GM23248 (cell line): ENCODE measurements at regions not wholly inside any gene's neighbourhood (a gene's known extent, or its start where the extent isn't known, plus 50 kb on each side); places are given as distances from the start of the nearest gene placed in this dataset.

ENCODE experiments used
- DNase-seq: peaks from one replicate; pipeline ENCODE4 v3.0.0-alpha.2; 2015
- H2AFZ ChIP-seq: fragments of 200-600 bp; sonication (generic); 2 replicates; pipeline ENCODE4 v1.6.1; 2016; ENCODE audit warnings: antibody characterized with exemption
- H3F3A ChIP-seq: fragments of 200-600 bp; sonication (generic); 2 replicates; pipeline ENCODE4 v1.6.1; 2016; ENCODE audit warnings: mild to moderate bottlenecking, antibody characterized with exemption, mixed run types; ENCODE audit not compliant: insufficient read depth
- H3K27ac ChIP-seq: fragments of 200-600 bp; sonication (generic); 2 replicates; pipeline ENCODE4 v1.5.1; 2016; ENCODE audit warnings: mild to moderate bottlenecking
- H3K27me3 ChIP-seq: fragments of 200-600 bp; sonication (generic); replicated peaks from 2 replicates; pipeline ENCODE4 v1.6.1; 2016; ENCODE audit warnings: mild to moderate bottlenecking; ENCODE audit not compliant: insufficient read depth
- H3K36me3 ChIP-seq: fragments of 200-600 bp; sonication (generic); 2 replicates; pipeline ENCODE4 v1.6.1; 2016; ENCODE audit warnings: low read depth, mild to moderate bottlenecking
- H3K4me1 ChIP-seq: fragments of 200-600 bp; sonication (generic); 2 replicates; pipeline ENCODE4 v1.6.1; 2016; ENCODE audit warnings: mild to moderate bottlenecking; ENCODE audit not compliant: insufficient read depth
- H3K4me2 ChIP-seq: fragments of 200-600 bp; sonication (generic); one replicate; pipeline ENCODE4 v1.6.1; 2016; ENCODE audit warnings: mild to moderate bottlenecking; ENCODE audit not compliant: unreplicated experiment
- H3K4me3 ChIP-seq: fragments of 200-600 bp; sonication (generic); 2 replicates; pipeline ENCODE4 v1.5.1; 2016; ENCODE audit warnings: mild to moderate bottlenecking
- H3K79me2 ChIP-seq: fragments of 200-600 bp; sonication (generic); 2 replicates; pipeline ENCODE4 v1.6.1; 2016; ENCODE audit warnings: mild to moderate bottlenecking; ENCODE audit not compliant: insufficient read depth
- H3K9ac ChIP-seq: fragments of 200-600 bp; sonication (generic); 2 replicates; pipeline ENCODE4 v1.6.1; 2016; ENCODE audit warnings: mild to moderate bottlenecking
- H3K9me2 ChIP-seq: fragments of 200-600 bp; sonication (generic); 2 replicates; pipeline ENCODE4 v1.6.1; 2016; ENCODE audit warnings: mixed run types, mild to moderate bottlenecking, moderate library complexity; ENCODE audit not compliant: insufficient read depth
- H3K9me3 ChIP-seq: fragments of 200-600 bp; sonication (generic); one replicate; pipeline ENCODE4 v1.6.1; 2017; ENCODE audit warnings: low read depth
- H4K20me1 ChIP-seq: fragments of 200-600 bp; sonication (generic); 2 replicates; pipeline ENCODE4 v1.6.0; 2016; ENCODE audit not compliant: insufficient read depth
- EZH2 ChIP-seq: fragments of 200-600 bp; sonication (generic); IDR thresholded peaks from 2 replicates; pipeline ENCODE4 v1.6.1; 2018; ENCODE audit warnings: antibody characterized with exemption, mild to moderate bottlenecking; ENCODE audit not compliant: insufficient read depth, poor library complexity, severe bottlenecking
- EZH2phosphoT487 ChIP-seq: fragments of 200-600 bp; sonication (generic); IDR thresholded peaks from 2 replicates; pipeline ENCODE4 v1.6.1; 2018; ENCODE audit warnings: antibody characterized with exemption, moderate library complexity, mild to moderate bottlenecking, low read depth; ENCODE audit not compliant: insufficient read depth
- WGBS, 2 experiments: methylation state at CpG; one replicate each; pipeline ENCODE4 v1.1.6; 2015 to 2017; ENCODE audit warnings: low lambda C conversion rate in 2 of 2, low coverage in 1 of 2; ENCODE audit errors: missing lambda C conversion rate in 2 of 2; 5-methylcytosine and 5-hydroxymethylcytosine counted together
- in situ Hi-C: fragments of 300-500 bp; cut with MboI; formaldehyde crosslinking; loops from 2 replicates; pipeline ENCODE4 v1.15.0; 2020

GRCh38 chr9:75390951-75391350 lies 302.6 kb downstream of the OSTF1 start:
- WGBS, 2 experiments, result 20 to 28% methylated on average over 5 of the region's 5 CpGs
- no peaks in the 10 kb centered on the region for H3K36me3 ChIP-seq
- H3F3A ChIP-seq, result no peaks in the 10 kb centered on the region
- no peak overlapping the region for H2AFZ ChIP-seq
- no peak overlapping the region for H3K9ac ChIP-seq
- in situ Hi-C loops, result no loop called here
- no peaks in the 10 kb centered on the region for H3K79me2 ChIP-seq
- H3K4me2 ChIP-seq, result no peak overlapping the region
- TF ChIP-seq EZH2, result no peak
- no peak for TF ChIP-seq EZH2phosphoT487
- no peaks in the 10 kb centered on the region for H3K9me2 ChIP-seq
- H3K27ac ChIP-seq, result no peak overlapping the region
- no peaks in the 10 kb centered on the region for H3K27me3 ChIP-seq
- H3K9me3 ChIP-seq, result no peaks in the 10 kb centered on the region
- no peaks in the 10 kb centered on the region for H4K20me1 ChIP-seq
- DNase-seq, result no peak
- H3K4me1 ChIP-seq, result no peaks in the 10 kb centered on the region
- H3K4me3 ChIP-seq, result no peak overlapping the region

GRCh38 chr9:75391497-75391896 lies 303.2 kb downstream of the OSTF1 start:
- no peak for DNase-seq
- Histone ChIP-seq H3K79me2 (no peaks in the 10 kb centered on the region), H4K20me1 (no peaks in the 10 kb centered on the region), H3K9ac (no peak overlapping the region), H3F3A (no peaks in the 10 kb centered on the region), H3K4me3 (no peak overlapping the region), H3K9me2 (no peaks in the 10 kb centered on the region), H3K27me3 (no peaks in the 10 kb centered on the region), H3K27ac (no peak overlapping the region), H3K36me3 (no peaks in the 10 kb centered on the region), H3K4me1 (no peaks in the 10 kb centered on the region), H3K4me2 (no peak overlapping the region), H3K9me3 (no peaks in the 10 kb centered on the region), H2AFZ (no peak overlapping the region)
- 86 to 88% methylated on average over 8 of the region's 8 CpGs for WGBS, 2 experiments
- TF ChIP-seq EZH2phosphoT487 (no peak), EZH2 (no peak)
- in situ Hi-C loops, result no loop called here

GRCh38 chr9:75395336-75395735 lies 307.0 kb downstream of the OSTF1 start:
- Histone ChIP-seq H3K9me2 (no peaks in the 10 kb centered on the region), H3K4me2 (no peak overlapping the region), H3K9me3 (no peaks in the 10 kb centered on the region), H2AFZ (no peak overlapping the region), H3K4me1 (no peaks in the 10 kb centered on the region), H3K27me3 (no peaks in the 10 kb centered on the region), H3K27ac (no peak overlapping the region), H4K20me1 (no peaks in the 10 kb centered on the region), H3K9ac (no peak overlapping the region), H3K4me3 (no peak overlapping the region), H3K36me3 (no peaks in the 10 kb centered on the region), H3K79me2 (no peaks in the 10 kb centered on the region), H3F3A (no peaks in the 10 kb centered on the region)
- no peak for DNase-seq
- TF ChIP-seq EZH2phosphoT487, result no peak
- TF ChIP-seq EZH2, result no peak
- in situ Hi-C loops, result no loop called here

GRCh38 chr9:75397836-75398235 lies 309.5 kb downstream of the OSTF1 start:
- no peak for DNase-seq
- no peaks in the 10 kb centered on the region for H3K9me3 ChIP-seq
- H3K4me1 ChIP-seq, result no peaks in the 10 kb centered on the region
- H3F3A ChIP-seq, result no peaks in the 10 kb centered on the region
- 19 to 43% methylated on average over 1 of the region's 1 CpG for WGBS, 2 experiments
- H2AFZ ChIP-seq, result no peak overlapping the region
- H3K27ac ChIP-seq, result no peak overlapping the region
- H3K9me2 ChIP-seq, result no peaks in the 10 kb centered on the region
- H3K79me2 ChIP-seq, result no peaks in the 10 kb centered on the region
- no peaks in the 10 kb centered on the region for H3K36me3 ChIP-seq
- H3K9ac ChIP-seq, result no peak overlapping the region
- H4K20me1 ChIP-seq, result no peaks in the 10 kb centered on the region
- H3K4me3 ChIP-seq, result no peak overlapping the region
- TF ChIP-seq EZH2 (no peak), EZH2phosphoT487 (no peak)
- in situ Hi-C loops, result no loop called here
- H3K4me2 ChIP-seq, result no peak overlapping the region
- no peaks in the 10 kb centered on the region for H3K27me3 ChIP-seq

- H3K9ac ChIP-seq, result no peak overlapping the region
- H3K36me3 ChIP-seq, result no peaks in the 10 kb centered on the region
- no peaks in the 10 kb centered on the region for H4K20me1 ChIP-seq
- WGBS, 2 experiments, result 14 to 32% methylated on average over 4 of the region's 4 CpGs
- H3K4me2 ChIP-seq, result no peak overlapping the region
- no peaks in the 10 kb centered on the region for H3K27me3 ChIP-seq
- no peaks in the 10 kb centered on the region for H3K4me1 ChIP-seq
- H3K9me3 ChIP-seq, result no peaks in the 10 kb centered on the region
- in situ Hi-C loops, result no loop called here
- no peak overlapping the region for H2AFZ ChIP-seq
- no peak overlapping the region for H3K4me3 ChIP-seq
- H3K9me2 ChIP-seq, result no peaks in the 10 kb centered on the region
- H3F3A ChIP-seq, result no peaks in the 10 kb centered on the region
- no peak for DNase-seq
- H3K79me2 ChIP-seq, result no peaks in the 10 kb centered on the region
- no peak overlapping the region for H3K27ac ChIP-seq
- TF ChIP-seq EZH2, result no peak
- TF ChIP-seq EZH2phosphoT487, result no peak
Measured at GRCh38 chr9:75408391-75408790, 320.1 kb downstream of the OSTF1 start.
